ENCODE measurements at regions not wholly inside any gene's neighbourhood (a gene's known extent, or its start where the extent isn't known, plus 50 kb on each side); places are given as distances from the start of the nearest gene placed in this dataset.
"Not testable (repeated sequence)": the region's sequence is repeated elsewhere in the genome, so short reads cannot be mapped to it uniquely, and the experiment has no call there.

DNA sequence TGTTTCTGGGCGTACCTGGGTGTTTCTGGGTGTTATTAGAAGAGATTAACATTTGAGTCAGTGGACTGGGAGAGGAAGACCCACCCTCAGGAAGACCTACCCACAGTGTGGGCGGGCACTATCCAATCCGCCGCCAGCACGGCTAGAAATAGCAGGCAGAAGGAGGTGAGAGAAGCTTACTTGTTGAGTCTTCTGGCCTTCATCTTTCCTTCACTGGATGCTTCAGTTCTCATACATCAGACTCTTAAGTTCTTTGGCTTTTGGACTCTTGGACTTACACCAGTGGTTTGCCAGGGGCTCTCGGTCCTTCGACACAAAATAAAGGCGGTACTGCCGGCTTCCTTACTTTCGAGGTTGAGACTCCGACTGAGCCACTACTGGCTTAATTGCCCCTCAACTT is 654.6 kb upstream of the CADM2 start:
- H3K27ac ChIP-seq: no peak overlapping the region
- no peaks in the 10 kb centered on the region for H3K4me1 ChIP-seq
- H3K27me3 ChIP-seq: no peaks in the 10 kb centered on the region
- DNase-seq: no peak
- H3K9me3 ChIP-seq: peaks cover 0 to 4% (median 0%) of the 10 kb centered on the region in 4 donors
- no peaks in the 10 kb centered on the region for H3K36me3 ChIP-seq
- TF ChIP-seq, protein P1, sequence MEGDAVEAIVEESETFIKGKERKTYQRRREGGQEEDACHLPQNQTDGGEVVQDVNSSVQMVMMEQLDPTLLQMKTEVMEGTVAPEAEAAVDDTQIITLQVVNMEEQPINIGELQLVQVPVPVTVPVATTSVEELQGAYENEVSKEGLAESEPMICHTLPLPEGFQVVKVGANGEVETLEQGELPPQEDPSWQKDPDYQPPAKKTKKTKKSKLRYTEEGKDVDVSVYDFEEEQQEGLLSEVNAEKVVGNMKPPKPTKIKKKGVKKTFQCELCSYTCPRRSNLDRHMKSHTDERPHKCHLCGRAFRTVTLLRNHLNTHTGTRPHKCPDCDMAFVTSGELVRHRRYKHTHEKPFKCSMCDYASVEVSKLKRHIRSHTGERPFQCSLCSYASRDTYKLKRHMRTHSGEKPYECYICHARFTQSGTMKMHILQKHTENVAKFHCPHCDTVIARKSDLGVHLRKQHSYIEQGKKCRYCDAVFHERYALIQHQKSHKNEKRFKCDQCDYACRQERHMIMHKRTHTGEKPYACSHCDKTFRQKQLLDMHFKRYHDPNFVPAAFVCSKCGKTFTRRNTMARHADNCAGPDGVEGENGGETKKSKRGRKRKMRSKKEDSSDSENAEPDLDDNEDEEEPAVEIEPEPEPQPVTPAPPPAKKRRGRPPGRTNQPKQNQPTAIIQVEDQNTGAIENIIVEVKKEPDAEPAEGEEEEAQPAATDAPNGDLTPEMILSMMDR (IDR thresholded peaks at IDR 0.05): no peak
- no peak for TF ChIP-seq POLR2A (IDR thresholded peaks at IDR 0.05)
- H3K4me3 ChIP-seq: no peak overlapping the region

DNA sequence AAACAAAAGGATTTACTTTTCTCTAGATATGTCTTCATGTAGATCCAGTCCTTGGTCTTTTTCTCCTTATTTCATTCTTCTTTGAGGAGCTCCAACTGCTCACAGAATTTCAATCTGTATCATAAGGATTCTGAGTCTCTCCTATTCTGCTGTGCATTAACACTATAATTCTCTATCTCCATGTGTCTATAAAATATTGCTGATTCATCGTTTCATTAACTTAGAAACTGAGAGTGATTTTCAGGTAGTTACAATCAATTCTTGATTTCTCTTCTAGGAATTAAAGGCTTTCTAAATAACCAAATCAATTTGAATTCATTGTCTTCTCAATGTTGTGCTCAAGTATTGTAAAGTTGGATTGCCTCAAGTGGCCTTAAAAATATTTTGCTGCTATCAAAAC is 651.5 kb upstream of the CADM2 start:
- Histone ChIP-seq H3K9me3 (peaks cover 0 to 4% (median 0%) of the 10 kb centered on the region in 4 donors), H3K4me3 (no peak overlapping the region), H3K4me1 (no peaks in the 10 kb centered on the region), H3K27me3 (no peaks in the 10 kb centered on the region), H3K36me3 (no peaks in the 10 kb centered on the region), H3K27ac (no peak overlapping the region)
- no peak for TF ChIP-seq POLR2A (IDR thresholded peaks at IDR 0.05)
- TF ChIP-seq, protein P1 (IDR thresholded peaks at IDR 0.05): no peak
- DNase-seq: no peak

DNA sequence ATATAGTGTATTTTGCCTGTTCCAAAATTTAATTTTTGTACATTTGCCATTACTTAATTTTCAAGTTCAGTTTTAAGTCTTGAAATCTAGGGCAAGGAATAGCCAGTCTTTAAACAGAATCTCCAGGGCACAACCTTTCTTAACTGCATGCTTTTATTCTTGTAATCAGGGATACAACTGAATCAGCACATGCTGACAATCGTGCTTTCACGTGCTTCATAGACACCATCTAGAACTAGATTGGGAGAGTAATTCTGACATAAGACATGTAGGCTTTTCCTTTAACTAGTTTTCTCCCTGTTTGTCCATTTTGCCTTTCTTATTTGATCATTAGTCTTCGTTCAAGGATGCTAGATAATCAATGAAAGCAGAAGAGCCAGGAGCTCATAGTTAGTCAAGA is 650.4 kb upstream of the CADM2 start:
- Histone ChIP-seq H3K27me3 (no peaks in the 10 kb centered on the region), H3K27ac (no peak overlapping the region), H3K9me3 (peaks cover 0 to 4% (median 0%) of the 10 kb centered on the region in 4 donors), H3K4me3 (no peak overlapping the region), H3K4me1 (no peaks in the 10 kb centered on the region), H3K36me3 (no peaks in the 10 kb centered on the region)
- TF ChIP-seq, protein P1 (IDR thresholded peaks at IDR 0.05): no peak
- TF ChIP-seq POLR2A (IDR thresholded peaks at IDR 0.05): no peak
- no peak for DNase-seq

DNA sequence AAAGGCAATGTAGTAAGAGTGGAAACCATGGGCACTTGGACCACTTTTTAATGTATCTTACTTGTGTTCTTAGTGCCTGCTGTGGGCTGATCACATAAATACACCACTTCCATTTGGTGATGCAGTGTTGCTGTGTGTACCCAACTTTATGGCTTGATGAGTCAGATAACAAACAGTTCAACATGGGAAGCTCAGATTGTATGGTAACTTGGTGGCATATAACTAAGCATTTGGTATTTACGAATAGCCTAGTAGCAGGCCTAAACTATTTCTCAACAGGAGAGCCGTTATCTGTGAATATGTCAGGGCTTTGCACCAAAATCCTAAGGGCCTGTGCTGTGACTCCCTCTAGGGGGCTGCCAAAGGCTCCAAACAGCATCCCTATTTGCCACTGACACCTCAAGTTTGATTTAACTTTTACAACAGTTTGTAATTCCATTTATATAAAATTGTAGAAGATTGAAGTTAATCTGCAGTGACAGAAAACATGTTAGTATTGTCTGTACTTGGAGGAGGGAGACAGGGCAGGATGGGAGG is 640.4 kb upstream of the CADM2 start:
- TF ChIP-seq, protein P1 (IDR thresholded peaks at IDR 0.05): no peak
- no peak for TF ChIP-seq POLR2A (IDR thresholded peaks at IDR 0.05)
- H3K27me3 ChIP-seq: no peaks in the 10 kb centered on the region
- DNase-seq: no peak
- no peak overlapping the region for H3K27ac ChIP-seq
- no peaks in the 10 kb centered on the region for H3K36me3 ChIP-seq
- H3K4me1 ChIP-seq: no peaks in the 10 kb centered on the region
- H3K4me3 ChIP-seq: no peak overlapping the region
- H3K9me3 ChIP-seq: peaks cover 0 to 5% (median 0%) of the 10 kb centered on the region in 4 donors

DNA sequence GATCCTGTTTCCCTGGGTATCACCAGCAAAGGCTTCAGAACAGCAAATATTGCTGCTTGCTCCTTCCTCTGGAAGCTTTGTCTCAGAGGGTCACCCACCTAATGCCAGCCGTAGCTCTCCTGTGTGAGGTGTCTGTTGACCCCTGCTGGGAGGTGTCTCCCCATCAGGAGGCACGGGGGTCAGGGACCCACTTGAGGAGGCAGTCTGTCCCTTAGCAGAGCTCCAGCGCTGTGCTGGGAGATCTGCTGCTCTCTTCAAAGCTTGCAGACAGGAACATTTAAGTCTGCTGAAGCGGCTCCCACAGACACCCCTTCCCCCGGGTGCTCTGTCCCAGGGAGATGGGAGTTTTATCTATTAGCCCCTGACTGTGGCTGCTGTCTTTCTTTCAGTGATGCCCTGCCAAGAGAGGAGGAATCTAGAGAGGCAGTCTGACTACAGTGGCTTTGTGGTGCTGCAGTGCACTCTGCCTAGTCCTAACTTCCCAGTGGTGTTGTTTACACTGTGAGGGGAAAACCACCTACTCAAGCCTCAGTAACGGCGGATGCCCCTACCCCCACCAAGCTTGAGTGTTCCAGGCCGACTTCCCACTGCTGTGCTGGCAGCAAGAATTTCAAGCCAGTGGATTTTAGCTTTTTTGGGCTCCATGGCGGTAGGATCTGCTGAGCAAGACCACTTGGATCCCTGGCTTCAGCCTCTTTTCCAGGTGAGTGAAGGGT is 593.1 kb upstream of the CADM2 start:
- H3K27ac ChIP-seq, H3K36me3 ChIP-seq, H3K27me3 ChIP-seq, H3K4me1 ChIP-seq, DNase-seq, H3K9me3 ChIP-seq, H3K4me3 ChIP-seq: not testable (repeated sequence)
